Loucy (cell line): ENCODE measurements at regions not wholly inside any gene's neighbourhood (a gene's known extent, or its start where the extent isn't known, plus 50 kb on each side); places are given as distances from the start of the nearest gene placed in this dataset.
"Not testable (repeated sequence)": the region's sequence is repeated elsewhere in the genome, so short reads cannot be mapped to it uniquely, and the experiment has no call there.

Source experiments
- H2AFZ ChIP-seq: fragments of 200-600 bp; sonication (generic); 2 replicates; pipeline ENCODE4 v1.6.0; 2016; ENCODE audit warnings: antibody characterized with exemption, mild to moderate bottlenecking, low read length, moderate library complexity
- H3F3A ChIP-seq: fragments of 200-600 bp; 2 replicates; pipeline ENCODE4 v1.6.0; 2016; ENCODE audit warnings: antibody characterized with exemption, low read depth, mild to moderate bottlenecking
- H3K27me3 ChIP-seq: fragments of 200-600 bp; sonication (generic); 2 replicates; pipeline ENCODE4 v1.6.1; 2014; ENCODE audit warnings: low read length, mild to moderate bottlenecking; ENCODE audit not compliant: insufficient read depth, poor library complexity, severe bottlenecking
- H3K36me3 ChIP-seq: fragments of 200-600 bp; sonication (generic); 2 replicates; pipeline ENCODE4 v1.6.1; 2016; ENCODE audit warnings: low read length; ENCODE audit not compliant: insufficient read depth
- H3K4me1 ChIP-seq: fragments of 200-600 bp; sonication (generic); 2 replicates; pipeline ENCODE4 v1.5.1; 2014; ENCODE audit warnings: low read length, mild to moderate bottlenecking; ENCODE audit not compliant: insufficient read depth, poor library complexity, severe bottlenecking
- H3K4me2 ChIP-seq: fragments of 200-600 bp; sonication (generic); 2 replicates; pipeline ENCODE4 v1.6.0; 2014; ENCODE audit warnings: antibody characterized with exemption, low read length, low read depth, mild to moderate bottlenecking; ENCODE audit not compliant: poor library complexity, severe bottlenecking
- H3K4me3 ChIP-seq: fragments of 200-600 bp; sonication (generic); 2 replicates; pipeline ENCODE4 v1.5.1; 2014; ENCODE audit warnings: low read length, mild to moderate bottlenecking, mixed read lengths; ENCODE audit not compliant: poor library complexity, severe bottlenecking
- H3K79me2 ChIP-seq: fragments of 200-600 bp; sonication (generic); 2 replicates; pipeline ENCODE4 v1.6.1; 2014; ENCODE audit warnings: low read length; ENCODE audit not compliant: insufficient read depth
- H3K9ac ChIP-seq: fragments of 200-600 bp; sonication (generic); 2 replicates; pipeline ENCODE4 v1.6.0; 2014; ENCODE audit warnings: mild to moderate bottlenecking, low read depth, low read length, moderate library complexity; ENCODE audit not compliant: poor library complexity, severe bottlenecking
- H3K9me2 ChIP-seq: fragments of 200-600 bp; sonication (generic); replicated peaks from 2 replicates; pipeline ENCODE4 v1.6.1; 2016; ENCODE audit warnings: low read depth, low read length, mixed read lengths
- H3K9me3 ChIP-seq: fragments of 200-600 bp; sonication (generic); 2 replicates; pipeline ENCODE4 v1.6.1; 2014; ENCODE audit warnings: mild to moderate bottlenecking, antibody characterized with exemption, low read length, low read depth; ENCODE audit not compliant: insufficient read depth
- H4K20me1 ChIP-seq: fragments of 200-600 bp; sonication (generic); 2 replicates; pipeline ENCODE4 v1.6.0; 2014; ENCODE audit warnings: antibody characterized with exemption, low read length, mild to moderate bottlenecking; ENCODE audit not compliant: insufficient read depth, poor library complexity, severe bottlenecking
- EZH2phosphoT487 ChIP-seq: fragments of 200-600 bp; IDR thresholded peaks from 2 replicates; pipeline ENCODE4 v1.6.1; 2018; ENCODE audit warnings: antibody characterized with exemption, mild to moderate bottlenecking, moderate library complexity, borderline replicate concordance
- TF ChIP-seq, protein P1 (sequence below): fragments of 200-600 bp; sonication (generic); conservative IDR thresholded peaks from 2 replicates; pipeline ENCODE4 v1.5.1; 2014; ENCODE audit warnings: mild to moderate bottlenecking, antibody characterized with exemption, low read length

DNA sequence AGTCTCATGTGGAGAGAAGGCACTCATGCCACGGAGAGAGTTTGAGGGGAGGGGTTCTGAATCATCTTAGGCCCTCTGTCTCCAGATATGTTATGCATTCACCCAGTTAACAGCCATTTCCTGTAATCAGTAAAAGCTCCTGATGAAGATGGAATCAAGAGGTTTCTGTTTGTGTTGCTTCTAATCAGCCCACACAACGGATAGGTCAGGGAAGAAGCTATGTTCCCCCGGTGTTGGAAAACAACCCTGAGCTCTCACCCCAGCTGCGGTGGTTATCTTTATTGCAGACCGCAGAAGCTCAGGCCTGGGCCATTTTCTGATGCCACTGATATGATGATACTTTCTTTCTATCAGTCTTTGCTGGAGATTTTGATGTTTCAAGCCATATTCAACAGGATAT lies 338.5 kb upstream of the ONECUT1 start:
- Histone ChIP-seq H3K4me1 (peaks cover 68% of the 10 kb centered on the region), H3K36me3 (no peaks in the 10 kb centered on the region), H3K9ac (peak overlapping the region; percentile 60), H3K79me2 (no peaks in the 10 kb centered on the region), H4K20me1 (no peaks in the 10 kb centered on the region), H3K9me2 (no peaks in the 10 kb centered on the region), H3K27me3 (no peaks in the 10 kb centered on the region), H3F3A (peaks cover 22% of the 10 kb centered on the region), H2AFZ (peak overlapping the region; percentile 16; the same call in 1 of the 2 replicates), H3K4me2 (peak overlapping the region; percentile 68), H3K9me3 (no peaks in the 10 kb centered on the region), H3K4me3 (peak overlapping the region; percentile 46)
- TF ChIP-seq, protein P1, sequence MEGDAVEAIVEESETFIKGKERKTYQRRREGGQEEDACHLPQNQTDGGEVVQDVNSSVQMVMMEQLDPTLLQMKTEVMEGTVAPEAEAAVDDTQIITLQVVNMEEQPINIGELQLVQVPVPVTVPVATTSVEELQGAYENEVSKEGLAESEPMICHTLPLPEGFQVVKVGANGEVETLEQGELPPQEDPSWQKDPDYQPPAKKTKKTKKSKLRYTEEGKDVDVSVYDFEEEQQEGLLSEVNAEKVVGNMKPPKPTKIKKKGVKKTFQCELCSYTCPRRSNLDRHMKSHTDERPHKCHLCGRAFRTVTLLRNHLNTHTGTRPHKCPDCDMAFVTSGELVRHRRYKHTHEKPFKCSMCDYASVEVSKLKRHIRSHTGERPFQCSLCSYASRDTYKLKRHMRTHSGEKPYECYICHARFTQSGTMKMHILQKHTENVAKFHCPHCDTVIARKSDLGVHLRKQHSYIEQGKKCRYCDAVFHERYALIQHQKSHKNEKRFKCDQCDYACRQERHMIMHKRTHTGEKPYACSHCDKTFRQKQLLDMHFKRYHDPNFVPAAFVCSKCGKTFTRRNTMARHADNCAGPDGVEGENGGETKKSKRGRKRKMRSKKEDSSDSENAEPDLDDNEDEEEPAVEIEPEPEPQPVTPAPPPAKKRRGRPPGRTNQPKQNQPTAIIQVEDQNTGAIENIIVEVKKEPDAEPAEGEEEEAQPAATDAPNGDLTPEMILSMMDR = no peak
- TF ChIP-seq EZH2phosphoT487 = no peak

DNA sequence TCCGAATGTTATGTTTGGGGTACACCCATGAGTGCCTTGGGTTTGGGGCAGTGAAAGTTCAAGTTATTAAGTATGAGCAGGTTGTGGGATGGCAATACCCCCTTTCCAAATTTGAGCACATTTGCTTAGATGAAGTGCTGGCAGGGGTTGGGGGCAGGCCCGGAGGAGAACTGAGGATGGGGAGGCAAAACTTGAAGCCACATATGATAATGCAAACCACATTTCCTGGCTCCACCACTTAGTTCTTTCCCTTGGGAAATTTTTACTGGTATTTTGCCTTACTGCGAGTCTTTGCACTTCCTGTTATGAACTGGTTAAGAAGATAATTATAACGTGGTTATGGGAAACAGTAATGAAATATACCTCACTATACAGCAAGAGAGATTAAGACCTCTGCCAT lies 336.0 kb upstream of the ONECUT1 start:
- Histone ChIP-seq H4K20me1 (no peaks in the 10 kb centered on the region), H3K36me3 (no peaks in the 10 kb centered on the region)

DNA sequence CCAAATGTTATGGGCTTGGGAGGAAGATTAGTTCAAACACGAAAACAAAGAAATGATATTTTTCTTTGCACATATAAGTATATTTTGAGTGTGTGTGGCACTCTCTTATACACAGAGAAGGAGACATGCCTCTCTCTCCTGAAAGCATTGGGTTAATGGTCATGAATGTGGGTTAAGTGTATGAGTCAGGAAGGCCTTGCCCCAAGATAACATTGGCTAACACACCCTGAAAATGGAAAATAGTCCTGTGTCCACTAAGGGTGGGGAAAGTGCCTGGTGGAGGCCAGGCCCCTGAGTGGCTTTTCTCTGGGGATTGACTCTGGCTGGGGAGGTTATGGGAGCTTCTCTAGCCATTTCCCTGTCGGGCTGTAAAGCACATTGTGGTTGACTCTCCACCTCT lies 332.7 kb upstream of the ONECUT1 start:
- Histone ChIP-seq H3K9me3 (no peaks in the 10 kb centered on the region), H3K36me3 (no peaks in the 10 kb centered on the region), H4K20me1 (no peaks in the 10 kb centered on the region), H3K4me3 (no peak overlapping the region), H3K9ac (no peak overlapping the region), H3F3A (0 out of 2 replicates have a peak, but pooled peaks cover 3% of the 10 kb centered on the region), H3K79me2 (no peaks in the 10 kb centered on the region), H2AFZ (peak overlapping the region; percentile 24), H3K9me2 (no peaks in the 10 kb centered on the region), H3K4me1 (peaks cover 88% of the 10 kb centered on the region), H3K27me3 (no peaks in the 10 kb centered on the region), H3K4me2 (no peak overlapping the region)
- no peak for TF ChIP-seq EZH2phosphoT487
- TF ChIP-seq, protein P1 = no peak

More for the DNA sequence above, 336.0 kb upstream of the ONECUT1 start:
- TF ChIP-seq EZH2phosphoT487 = no peak
- TF ChIP-seq, protein P1 = no peak
- no peaks in the 10 kb centered on the region for H3K79me2 ChIP-seq
- no peaks in the 10 kb centered on the region for H3K27me3 ChIP-seq
- no peak overlapping the region for H2AFZ ChIP-seq
- peaks cover 88% of the 10 kb centered on the region for H3K4me1 ChIP-seq
- peaks cover 22% of the 10 kb centered on the region for H3F3A ChIP-seq
- H3K9ac ChIP-seq = no peak overlapping the region
- H3K4me3 ChIP-seq = peak overlapping the region; percentile 13
- no peaks in the 10 kb centered on the region for H3K9me3 ChIP-seq
- peak overlapping the region; percentile 55 for H3K4me2 ChIP-seq
- H3K9me2 ChIP-seq = no peaks in the 10 kb centered on the region

DNA sequence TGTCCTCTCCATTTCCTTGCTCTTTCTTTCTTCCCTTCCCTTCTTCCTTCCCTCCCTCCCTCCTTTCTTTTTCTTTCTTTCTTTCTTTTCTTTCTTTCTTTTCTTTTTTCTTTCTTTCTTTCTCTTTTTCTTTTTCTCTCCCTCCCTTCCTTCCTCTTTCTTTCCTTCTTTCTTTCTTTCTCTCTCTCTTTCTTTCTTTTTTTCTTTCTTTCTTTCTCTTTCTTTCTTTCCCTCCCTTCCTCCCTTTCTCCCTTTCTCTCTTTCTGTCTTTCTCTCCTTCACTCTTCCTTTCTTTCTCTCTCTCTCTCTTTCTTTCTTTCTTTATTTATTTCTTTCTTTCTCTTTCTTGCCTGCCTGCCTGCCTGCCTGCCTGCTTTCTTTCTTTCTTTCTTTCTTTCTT lies 326.8 kb upstream of the ONECUT1 start:
- H3K79me2 ChIP-seq, H3K4me3 ChIP-seq, H3K9me3 ChIP-seq, H3K27me3 ChIP-seq, H2AFZ ChIP-seq, H4K20me1 ChIP-seq, H3K36me3 ChIP-seq, H3K9ac ChIP-seq, H3F3A ChIP-seq, H3K4me2 ChIP-seq, H3K9me2 ChIP-seq: not testable (repeated sequence)
- peaks cover 39% of the 10 kb centered on the region for H3K4me1 ChIP-seq
